ENCODE measurements at regions not wholly inside any gene's neighbourhood (a gene's known extent, or its start where the extent isn't known, plus 50 kb on each side); places are given as distances from the start of the nearest gene placed in this dataset.

DNA sequence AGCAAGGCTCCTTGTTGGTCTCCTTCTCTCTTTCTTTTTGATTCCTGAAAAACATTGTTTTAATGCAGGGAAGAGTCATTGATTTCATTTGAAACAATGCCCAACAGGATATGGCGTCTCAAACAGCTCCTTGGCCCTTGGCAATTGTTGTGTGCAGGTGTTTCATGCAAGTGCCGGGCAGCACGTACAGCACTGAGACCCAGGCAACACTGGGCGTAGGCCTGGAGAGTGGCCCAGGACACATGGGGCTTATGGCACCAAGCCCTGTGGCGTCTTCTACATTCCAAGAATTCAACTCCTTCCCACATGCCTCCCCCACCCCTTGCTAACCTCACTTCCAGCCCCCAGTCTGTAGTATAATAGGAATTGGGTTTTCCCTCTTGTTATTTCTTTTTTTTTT lies 230.4 kb downstream of the SPTSSA start:
- no peak for DNase-seq
- no peak for TF ChIP-seq CTCF (IDR thresholded peaks at IDR 0.05; ENCODE audit: low read depth, low read length, missing control alignments)
- H3K27me3 ChIP-seq (replicated peaks) = no peaks in the 10 kb centered on the region
- H3K36me3 ChIP-seq (replicated peaks) = no peaks in the 10 kb centered on the region
- no peak overlapping the region for H3K4me3 ChIP-seq (ENCODE audit: low read depth, low read length)
- in situ Hi-C loops (cut with HindIII; ENCODE audit: low pct_ligation_motif_present, low sequenced_read_pairs) = no loop called here
- H3K27ac ChIP-seq = no peak overlapping the region

DNA sequence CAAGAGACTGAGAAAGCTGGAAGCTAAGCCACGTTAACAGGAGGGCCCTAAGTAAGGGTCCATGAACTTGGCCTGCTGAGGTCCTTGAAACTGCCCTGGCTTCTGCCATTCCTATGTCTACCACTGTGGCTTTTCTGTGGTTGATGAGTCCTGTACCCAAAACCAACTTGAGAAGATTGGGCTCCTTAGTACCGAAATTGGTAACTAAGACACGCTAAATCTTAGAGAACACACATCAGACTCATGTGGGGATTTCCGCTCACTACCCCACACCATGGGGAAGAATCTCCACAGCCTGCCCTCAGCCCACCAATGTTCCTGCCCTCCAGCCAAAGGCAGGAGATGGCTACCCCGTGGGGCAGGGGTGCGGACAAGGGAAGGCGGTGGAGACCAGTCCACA lies 232.9 kb downstream of the SPTSSA start:
- in situ Hi-C loops (cut with HindIII; ENCODE audit: low pct_ligation_motif_present, low sequenced_read_pairs) = no loop called here
- Histone ChIP-seq H3K4me3 (ENCODE audit: low read depth, low read length) (no peak overlapping the region), H3K36me3 (replicated peaks) (no peaks in the 10 kb centered on the region), H3K27me3 (replicated peaks) (no peaks in the 10 kb centered on the region), H3K27ac (no peak overlapping the region)
- DNase-seq = no peak
- TF ChIP-seq CTCF (IDR thresholded peaks at IDR 0.05; ENCODE audit: low read depth, low read length, missing control alignments) = no peak

- Histone ChIP-seq H3K27ac (no peak overlapping the region), H3K27me3 (replicated peaks) (no peaks in the 10 kb centered on the region), H3K4me3 (ENCODE audit: low read depth, low read length) (no peak overlapping the region), H3K36me3 (replicated peaks) (no peaks in the 10 kb centered on the region)
- in situ Hi-C loops (cut with HindIII; ENCODE audit: low pct_ligation_motif_present, low sequenced_read_pairs) = no loop called here
- TF ChIP-seq CTCF (IDR thresholded peaks at IDR 0.05; ENCODE audit: low read depth, low read length, missing control alignments) = no peak
- no peak for DNase-seq
Measured at GRCh38 chr14:34228650-34228976, 233.4 kb downstream of the SPTSSA start.

GRCh38 chr14:34227834-34228649 lies 234.0 kb downstream of the SPTSSA start:
- Histone ChIP-seq H3K27me3 (replicated peaks) (no peaks in the 10 kb centered on the region), H3K27ac (no peak overlapping the region), H3K4me3 (ENCODE audit: low read depth, low read length) (no peak overlapping the region), H3K36me3 (replicated peaks) (no peaks in the 10 kb centered on the region)
- peak; percentile 91 for TF ChIP-seq CTCF (IDR thresholded peaks at IDR 0.05; ENCODE audit: low read depth, low read length, missing control alignments)
- in situ Hi-C loops (cut with HindIII; ENCODE audit: low pct_ligation_motif_present, low sequenced_read_pairs) = no loop called here
- DNase-seq = peak; percentile 56

- TF ChIP-seq CTCF (IDR thresholded peaks at IDR 0.05; ENCODE audit: low read depth, low read length, missing control alignments) = no peak
- in situ Hi-C loops (cut with HindIII; ENCODE audit: low pct_ligation_motif_present, low sequenced_read_pairs) = no loop called here
- no peak overlapping the region for H3K27ac ChIP-seq
Measured at GRCh38 chr14:34224221-34224620, 237.8 kb downstream of the SPTSSA start.

More at GRCh38 chr14:34224221-34224620, 237.8 kb downstream of the SPTSSA start:
- H3K27me3 ChIP-seq (replicated peaks) = no peaks in the 10 kb centered on the region
- no peak for DNase-seq
- H3K4me3 ChIP-seq (ENCODE audit: low read depth, low read length) = no peak overlapping the region
- H3K36me3 ChIP-seq (replicated peaks) = no peaks in the 10 kb centered on the region

All from brain microvascular endothelial cell (primary cell).